ENCODE measurements at regions not wholly inside any gene's neighbourhood (a gene's known extent, or its start where the extent isn't known, plus 50 kb on each side); places are given as distances from the start of the nearest gene placed in this dataset.

DNA sequence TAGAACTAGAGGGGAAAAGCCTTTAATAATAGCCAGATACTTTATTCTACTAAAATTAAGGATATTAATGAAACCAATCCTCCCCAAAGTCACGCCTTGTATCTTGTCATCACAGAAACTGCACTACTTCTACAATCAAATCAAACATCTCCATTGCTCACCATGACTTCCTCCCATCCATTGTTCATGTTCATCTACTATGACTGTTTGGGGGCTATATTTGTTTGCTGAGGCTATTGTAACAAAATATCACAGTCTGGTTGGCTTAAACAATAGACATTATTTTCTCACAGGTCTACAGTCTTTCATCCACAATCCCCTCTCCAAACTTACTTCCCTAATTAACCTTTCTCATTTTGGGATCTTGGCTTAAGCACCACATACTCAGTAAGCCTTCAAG is 193.6 kb upstream of the FSCB start:
- no peak for DNase-seq

DNA sequence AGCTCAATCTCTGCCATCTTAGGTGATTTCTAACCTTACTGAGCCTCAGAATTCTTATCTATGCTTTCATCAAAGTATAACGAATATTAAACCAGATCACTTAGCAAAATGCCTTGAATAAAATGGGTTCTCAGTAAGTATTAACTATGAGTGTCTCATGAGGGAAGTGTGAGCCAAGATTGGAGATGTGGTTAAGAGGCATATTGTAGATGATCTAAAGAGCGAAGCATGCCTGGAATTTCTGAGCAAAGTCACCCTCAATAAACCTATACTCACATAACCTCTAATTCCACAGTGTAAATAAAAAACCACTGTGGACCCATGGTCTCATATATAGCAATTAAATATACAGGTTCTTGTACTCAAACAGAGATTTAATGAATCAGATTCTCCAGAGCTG is 193.1 kb upstream of the FSCB start:
- DNase-seq: no peak

DNA sequence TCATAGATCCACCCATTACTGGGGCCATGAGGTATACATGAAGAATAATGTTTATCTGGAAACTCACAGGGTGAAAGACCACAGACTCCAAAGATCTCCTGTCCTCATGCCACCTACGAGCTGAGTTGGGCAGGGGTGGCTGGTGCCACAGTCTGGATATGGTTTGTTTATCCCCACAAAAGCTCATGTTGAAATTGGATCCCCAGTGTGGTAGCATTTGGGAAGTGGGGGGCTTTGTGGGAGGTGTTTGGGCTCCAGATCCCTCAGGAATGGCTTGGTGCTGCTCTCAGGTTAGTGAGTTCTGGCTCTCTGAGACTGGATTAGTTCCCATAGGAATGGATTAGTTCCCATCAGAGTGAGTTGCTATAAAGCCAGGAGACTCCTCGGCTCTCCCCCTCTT is 192.3 kb upstream of the FSCB start:
- DNase-seq: no peak

DNA sequence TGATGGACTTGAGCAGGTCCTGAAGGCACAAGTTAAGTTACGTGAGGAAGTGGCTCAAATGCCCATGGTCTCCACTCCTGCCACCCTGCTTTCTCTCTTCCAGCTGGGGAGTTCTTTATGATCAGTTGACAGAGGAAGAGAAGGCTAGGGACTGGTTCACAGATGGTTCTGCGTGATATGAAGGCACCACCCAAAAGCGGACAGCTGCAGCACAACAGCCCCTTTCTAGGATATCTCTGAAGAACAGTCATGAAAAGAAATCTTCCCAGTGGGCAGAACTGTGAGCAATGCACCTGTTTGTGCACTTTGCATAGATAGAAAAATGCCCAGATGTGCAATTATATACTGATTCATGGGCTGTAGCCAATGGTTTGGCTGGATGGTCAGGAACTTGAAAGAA is 162.4 kb upstream of the FSCB start:
- DNase-seq: no peak

DNA sequence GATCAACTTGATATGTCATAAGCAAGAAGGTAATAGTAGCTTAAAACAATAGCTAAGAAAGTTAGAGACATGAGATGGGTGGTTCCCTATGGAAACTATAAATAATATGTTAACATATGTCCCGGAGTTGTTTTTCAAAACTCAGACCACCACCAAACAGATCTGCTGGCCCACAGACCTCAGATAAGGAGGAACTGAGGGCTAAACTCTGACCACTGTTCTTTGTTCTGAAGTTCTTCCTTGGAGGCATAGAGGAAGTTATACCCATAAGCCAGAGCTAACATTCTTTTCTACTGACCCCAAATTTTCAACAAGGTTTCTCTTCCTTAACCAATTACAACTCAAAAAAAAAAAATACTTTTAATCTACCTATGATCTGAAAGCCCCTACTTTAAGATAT is 156.1 kb upstream of the FSCB start:
- no peak for DNase-seq

DNA sequence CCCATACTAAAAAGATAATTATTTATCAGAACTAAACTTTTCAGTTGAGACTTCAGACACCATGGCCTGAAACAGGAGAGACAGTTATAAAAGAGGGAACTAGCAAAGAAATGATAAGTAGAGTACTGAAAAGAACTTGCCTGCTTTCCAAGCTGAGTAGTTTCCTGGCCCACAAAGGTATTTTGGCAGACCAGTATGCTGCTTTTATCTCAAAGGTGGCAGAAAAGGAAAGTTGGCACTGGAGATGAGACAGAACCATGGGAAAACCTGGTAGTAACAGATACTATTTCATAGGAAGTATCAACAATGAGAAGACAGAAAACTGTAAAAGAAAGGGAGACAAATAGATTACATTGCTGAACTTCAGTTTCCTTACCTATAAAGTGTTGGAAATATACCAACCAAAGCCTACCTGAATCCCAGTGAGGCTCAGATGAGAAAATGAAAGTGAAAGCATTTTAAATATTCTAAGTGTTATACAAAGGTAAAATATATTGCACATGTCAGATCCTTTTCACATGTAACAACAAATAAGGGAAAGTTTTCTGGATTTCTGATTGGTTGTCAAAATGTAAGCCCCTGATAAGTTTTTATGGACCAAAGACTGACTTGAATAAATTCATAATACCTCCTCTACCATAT is 155.3 kb upstream of the FSCB start:
- no peak for DNase-seq

DNA sequence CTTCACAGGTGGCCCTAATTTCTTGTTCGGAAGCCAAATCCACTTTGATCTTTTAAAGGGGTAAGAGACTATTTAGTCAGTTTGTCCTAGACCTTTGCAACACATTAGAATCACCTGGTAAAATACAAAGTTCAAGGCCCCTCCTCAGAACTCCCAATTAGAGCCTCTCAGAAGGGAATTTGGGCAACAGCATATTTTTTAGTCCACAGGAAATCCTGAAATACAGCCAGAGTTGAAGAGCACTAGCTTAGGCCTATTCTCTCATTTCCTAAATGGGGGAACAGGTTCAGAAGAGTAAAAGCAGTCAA is 151.3 kb upstream of the FSCB start:
- no peak for DNase-seq

DNA sequence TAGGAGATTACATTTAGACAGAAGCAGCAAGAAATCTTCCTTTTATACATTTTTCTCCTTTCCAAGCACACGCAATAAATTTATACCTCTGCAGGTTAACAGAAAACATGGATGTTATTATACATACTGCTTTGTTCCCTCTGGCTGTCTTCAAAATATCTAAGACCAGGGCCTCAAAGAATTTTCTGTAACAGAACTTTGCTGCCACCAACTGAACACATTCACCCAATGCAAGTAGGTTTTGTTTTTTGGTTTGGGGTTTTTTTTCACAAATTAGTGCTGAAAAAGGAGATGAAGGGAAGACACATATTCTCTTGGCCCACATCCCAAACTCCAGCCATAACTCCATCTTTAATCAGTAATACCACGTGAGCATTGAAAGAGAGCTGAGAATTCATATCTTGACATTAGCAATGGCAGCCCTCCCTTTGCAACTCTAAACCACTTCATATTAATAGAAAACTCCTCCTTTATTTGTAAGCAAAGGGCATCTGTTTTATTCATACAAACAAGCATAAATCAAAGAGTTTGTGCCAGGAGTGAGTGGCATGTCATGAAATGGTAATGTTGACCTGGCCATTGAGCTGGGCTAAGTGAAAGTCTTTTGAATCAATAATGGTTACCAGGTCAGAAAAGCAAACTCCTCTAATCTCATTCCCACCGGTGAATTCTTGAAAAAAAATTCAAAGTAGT is 150.8 kb upstream of the FSCB start:
- DNase-seq: no peak

DNA sequence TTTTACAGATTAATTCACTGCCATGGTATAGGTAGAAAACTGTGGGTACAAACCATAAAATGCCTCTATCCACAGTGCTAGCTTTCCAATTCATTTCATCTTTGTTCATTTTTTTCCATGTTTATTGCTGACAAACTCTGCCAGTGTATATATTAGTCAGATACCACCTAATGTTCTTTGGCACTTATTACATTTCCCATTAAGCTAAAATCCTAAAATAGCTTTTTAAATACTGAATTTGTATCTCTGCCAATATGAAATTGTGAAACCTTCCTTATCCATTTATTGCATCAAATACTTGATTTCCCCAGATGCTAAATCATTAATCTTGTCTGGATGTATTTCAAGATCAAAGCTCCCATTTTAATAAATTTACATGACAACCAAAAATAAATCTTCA is 150.1 kb upstream of the FSCB start:
- DNase-seq: no peak

DNA sequence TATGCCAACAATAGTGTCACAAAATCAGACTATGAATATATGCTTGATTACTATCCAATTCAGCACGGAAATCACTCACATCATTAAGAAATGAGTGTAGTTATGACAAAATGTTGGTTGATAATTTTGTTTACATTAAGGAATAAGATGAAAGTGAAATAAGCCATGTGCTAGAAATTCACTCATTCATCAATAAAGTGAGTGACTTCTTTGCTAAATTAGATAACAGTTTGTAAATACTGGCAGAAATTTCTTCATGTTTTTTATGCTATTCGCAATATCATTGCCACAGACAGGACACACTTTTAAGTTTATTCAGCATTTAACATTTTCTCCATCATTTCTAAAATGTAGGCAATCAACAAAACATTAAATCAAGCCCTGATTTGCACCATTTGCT is 147.5 kb upstream of the FSCB start:
- DNase-seq: no peak

DNA sequence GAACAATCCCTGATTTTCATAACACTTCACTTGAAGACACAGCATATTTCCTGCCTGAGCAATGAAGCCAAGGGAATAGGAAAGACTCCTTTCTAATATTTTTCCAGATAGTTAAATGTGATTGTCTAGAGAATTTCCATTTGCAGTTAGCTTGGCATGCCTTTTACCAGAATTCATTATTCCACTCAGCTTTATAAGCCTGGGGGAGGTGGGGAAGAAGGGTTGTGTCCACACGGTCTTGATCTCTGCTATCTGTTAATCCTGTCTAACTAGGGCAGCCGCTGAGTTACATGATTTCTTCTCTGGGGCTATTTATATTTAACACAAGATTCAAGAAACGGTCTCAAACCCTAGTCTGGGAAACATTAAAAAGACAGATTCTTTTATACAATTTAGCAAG is 146.6 kb upstream of the FSCB start:
- no peak for DNase-seq

DNA sequence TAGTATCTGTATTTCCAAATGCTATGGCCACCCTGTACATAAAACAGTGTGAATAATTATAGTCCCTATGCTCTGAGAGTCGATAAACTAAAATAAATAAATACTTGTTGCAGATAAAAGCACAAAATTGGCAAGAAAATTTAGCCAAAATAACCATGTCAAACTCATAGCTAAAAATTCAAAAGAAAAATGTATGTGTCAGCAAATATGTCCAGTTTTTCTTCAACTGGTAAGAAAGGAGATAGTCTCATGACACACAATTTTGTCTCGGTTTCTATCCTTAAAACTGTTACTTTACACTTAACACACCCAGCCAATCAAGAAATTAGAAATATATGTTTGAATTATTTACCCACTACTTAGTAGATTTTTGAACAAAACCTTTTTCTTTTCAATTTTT is 145.6 kb upstream of the FSCB start:
- no peak for DNase-seq

DNA sequence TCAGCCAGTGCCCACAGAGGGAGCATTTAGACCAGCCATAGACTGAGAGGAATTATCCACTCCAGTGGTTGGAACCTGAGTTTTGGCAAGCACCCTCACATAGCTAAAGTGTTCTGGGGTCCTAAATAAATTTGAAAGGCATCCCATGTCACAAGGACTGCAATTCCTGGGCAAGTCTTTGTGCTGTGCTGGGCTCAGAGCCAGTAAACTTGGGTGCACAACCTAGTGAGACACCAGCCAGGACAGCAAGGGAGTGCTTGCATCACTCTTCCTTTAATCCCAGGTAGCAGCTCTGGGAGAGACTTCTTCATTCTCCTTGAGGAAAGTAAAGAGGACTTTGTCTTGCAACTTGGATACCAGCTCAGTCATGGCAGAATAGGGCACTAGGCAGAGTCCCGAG is 142.0 kb upstream of the FSCB start:
- no peak for DNase-seq

DNA sequence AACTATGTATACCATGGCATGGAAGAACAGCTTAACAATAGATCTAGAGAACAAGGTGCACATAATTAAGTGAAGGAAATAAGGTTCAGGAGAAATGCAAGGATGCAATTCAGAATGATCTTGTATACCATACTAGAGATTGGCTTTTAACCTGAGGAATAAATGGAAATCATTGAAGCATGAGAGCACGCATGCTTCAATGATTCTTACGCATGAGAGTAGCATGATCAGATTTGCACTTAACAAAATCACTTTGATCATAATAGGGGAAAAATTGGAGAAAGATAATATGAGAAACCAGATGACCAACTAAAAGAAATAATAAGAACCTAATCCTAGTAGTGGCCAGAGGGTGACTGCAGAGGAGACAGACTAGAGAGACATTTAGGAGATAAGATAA is 133.3 kb upstream of the FSCB start:
- DNase-seq: no peak

DNA sequence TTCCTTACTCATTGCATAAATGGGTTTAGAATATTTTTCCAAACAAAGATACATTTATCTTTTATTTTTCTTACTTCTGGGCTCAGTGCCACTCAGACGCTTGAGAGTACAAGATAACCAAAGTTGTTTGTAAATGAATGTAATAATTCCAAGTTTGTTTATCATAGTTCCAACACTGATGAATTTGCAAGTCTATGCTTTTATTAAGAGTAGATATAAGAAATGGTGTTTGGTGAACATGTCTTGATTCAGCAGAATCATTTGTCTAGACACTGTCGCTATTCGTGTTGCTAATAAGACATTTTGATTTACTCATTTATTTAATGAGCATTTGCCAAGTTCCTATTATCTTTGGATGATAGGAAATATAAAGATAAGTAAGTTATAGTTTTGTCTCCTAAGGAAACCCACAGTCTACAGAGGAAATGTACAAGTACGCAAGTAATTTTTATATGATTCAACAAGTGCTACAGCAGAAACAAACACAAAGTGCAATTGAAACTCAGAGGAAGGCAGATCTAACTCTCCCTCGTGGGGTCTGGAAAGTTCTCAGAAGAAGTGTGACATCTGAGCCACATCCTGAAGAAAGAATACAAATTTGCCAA is 132.8 kb upstream of the FSCB start:
- no peak for DNase-seq

DNA sequence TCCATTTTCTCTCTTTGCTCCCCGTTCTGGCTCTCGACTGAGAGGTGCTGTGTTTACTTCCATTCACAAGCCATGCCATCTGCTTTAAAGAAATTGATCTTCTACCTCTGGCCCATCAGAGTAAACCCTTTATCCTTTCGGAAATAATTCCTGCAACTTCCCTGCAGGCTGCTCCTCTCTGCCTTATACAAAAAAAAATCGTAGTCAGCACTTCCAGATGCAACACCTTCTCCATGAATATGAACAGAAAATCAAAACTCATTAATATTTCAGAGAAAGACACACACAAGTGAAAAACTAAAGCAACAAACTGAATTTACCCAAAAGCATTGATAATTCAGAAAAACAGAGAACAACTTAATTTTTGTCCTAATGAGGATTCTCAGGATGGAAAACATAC is 127.6 kb upstream of the FSCB start:
- DNase-seq: no peak

DNA sequence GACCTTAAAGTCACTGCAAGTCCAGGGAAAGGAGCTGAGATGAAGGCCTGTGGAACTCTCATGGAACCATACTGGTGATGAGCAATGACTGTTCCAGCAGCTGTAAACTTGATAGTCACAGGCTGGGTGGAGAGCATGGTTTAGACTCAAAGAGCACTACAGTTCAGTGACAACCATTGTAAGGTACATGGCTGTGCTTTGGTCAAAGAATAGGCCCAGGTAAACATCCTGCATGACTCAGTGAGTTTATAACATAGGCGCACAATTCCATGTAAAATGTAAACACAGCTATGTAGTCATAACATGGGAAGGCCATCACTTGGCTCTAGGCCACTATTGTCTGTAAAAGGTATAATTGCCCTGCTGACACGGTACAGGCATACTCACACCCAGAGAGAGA is 119.3 kb upstream of the FSCB start:
- no peak for DNase-seq

DNA sequence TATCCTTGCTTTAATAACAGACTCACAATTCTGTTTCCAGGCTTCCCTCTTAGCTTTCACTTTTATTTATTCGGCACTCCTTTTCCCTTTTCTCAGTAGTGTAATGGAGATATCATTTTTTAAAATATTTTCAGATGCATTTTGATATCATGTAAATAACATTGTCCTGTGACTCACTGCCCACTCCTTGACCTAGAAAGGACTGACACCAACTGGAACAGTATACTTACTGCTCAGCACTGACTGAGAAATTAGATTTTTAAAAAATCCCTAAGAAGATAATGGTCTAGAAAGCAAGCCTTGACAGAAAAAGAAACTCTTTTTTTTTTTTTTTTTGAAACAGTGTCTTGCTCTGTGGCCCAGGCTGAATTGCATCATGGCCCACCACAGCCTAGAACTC is 118.0 kb upstream of the FSCB start:
- no peak for DNase-seq

DNA sequence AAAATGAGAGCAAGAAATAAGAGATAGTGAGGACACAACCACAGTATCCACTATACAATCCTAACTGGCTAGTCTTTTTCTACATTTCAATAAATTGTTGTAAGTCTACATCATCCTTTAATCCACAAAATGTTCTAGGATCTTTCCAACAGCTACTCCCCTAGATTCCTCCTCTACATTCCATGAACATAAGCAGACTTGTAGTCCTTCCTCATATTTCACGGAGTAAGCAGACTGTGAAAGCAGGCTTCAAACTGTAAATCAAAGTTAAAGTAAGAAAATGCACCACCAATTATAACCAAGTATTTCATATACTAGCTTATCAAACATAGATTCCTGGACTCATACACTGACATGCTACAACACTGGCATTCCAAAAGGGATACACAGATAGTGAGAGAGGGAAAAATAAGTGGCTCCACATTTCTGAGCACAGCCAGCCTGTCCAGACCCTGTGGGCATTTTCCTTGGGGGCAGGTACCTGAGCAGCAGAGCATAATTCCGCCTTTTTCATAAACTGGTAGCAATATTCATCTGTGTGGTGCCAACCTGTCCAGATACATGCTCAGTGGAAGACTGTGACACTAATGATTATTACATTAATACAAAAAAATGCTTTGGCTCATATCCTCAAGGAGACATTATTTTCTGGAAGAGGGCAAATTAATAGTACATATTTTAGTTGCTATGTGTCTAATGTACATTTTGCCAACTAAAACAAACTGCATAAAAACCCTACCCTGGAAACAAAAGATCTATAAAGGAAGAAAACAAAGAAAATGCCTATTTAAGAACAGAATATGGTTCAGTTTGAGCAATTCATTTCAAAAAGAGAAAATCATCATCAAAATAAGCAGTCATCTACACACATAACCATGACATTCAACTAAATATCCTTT is 113.3 kb upstream of the FSCB start:
- DNase-seq: no peak

DNA sequence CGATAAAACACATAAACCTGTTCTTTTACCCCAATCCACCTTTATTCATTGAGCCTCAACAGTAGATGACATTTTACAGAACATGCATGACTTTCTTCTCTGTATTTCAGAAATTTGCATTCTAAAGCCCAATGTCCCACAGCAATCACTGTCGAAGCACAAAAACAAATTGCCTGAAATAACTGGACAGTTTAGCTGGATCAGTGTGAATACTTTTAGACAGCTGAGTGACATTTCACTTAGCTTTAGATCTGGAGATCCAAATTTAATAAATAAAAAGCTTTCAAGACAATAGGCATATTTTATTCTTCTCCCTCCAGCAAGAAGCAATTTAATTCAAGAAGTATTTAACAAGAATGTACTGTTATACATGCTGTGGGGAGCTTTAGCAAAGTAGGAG is 109.1 kb upstream of the FSCB start:
- no peak for DNase-seq

DNA sequence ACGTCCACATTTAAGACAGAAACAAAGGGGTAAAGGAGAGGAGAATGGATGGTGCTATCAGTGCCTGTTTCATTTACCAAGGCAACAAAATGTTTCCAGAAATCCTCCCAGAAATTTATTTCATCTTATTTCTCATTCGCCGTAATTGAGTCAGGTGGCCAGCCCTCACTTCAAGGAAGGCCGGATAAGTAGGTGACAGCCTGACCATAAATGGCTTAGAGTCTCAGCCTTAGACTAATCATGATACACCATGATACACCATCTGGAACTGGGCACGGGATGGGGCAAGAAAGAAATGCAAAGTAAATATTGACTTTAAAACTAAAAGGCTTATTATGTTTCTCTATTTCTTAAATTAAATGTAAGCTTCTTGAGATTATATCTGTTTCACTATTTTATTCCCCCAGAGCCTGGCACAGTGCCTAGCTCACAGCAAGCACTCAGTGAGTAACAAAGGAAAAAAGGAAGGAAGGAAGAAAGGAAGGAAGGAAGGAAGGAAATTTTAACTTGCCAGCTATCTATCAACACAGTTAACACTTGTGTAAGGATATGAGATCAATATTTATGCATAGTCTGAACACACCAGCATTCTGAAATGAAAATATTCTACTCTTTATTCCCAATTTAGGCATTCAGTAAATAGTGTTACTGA is 106.1 kb upstream of the FSCB start:
- DNase-seq: no peak

DNA sequence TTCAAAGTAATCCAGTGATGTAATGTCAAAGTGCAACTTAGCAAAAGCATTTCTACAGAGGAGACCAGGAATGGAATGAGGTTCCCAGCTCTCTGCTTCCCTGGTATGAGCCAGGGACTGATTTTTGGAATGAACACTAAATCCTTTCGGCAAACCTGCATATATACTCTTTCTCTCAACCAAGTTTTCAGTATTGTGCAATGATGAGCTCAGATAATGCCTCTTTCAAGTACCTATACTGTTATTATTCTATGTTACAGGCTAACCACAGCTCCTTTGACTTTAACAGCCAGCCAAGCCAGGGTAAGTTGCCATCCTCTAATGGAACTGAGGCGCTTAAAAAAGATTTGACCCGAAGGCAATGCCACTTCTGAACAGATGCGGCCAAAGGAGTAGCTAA is 104.9 kb upstream of the FSCB start:
- DNase-seq: no peak

DNA sequence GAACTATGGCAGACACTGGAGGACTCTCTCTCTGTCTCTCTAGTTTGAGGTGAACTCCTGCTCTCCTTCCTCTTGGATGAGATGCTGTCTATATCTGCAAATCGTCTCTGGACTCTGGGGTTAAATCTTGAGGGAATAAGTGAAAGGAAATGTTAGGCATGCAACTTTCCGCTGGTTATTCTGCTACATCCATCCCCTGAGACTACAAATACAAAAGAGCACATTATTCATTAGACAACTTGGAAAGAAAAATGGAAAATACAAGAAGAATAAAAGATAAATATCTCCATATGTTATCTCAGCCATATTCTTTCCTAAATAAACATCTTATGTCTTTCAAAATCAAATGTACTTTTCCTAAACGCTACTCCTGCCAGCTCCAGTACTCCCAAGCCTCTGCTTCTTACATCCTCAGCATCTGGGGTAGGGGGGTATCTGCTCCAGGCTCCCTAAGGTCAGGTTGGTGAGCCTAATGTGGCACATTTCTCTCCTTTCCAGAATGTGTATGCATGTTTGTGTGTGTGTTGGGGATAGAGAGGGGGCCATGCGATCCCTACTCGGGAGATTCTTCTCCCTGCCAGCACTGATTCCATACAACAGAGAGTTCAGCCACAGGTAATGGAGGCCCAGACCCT is 102.9 kb upstream of the FSCB start:
- no peak for DNase-seq
